ENCODE measurements at regions not wholly inside any gene's neighbourhood (a gene's known extent, or its start where the extent isn't known, plus 50 kb on each side); places are given as distances from the start of the nearest gene placed in this dataset.
A peak's percentile ranks its signal among the peaks of the same experiment; 100 is the strongest.

- no peaks in the 10 kb centered on the region for H3K9me3 ChIP-seq
- DNase-seq: no peak
- H3K4me3 ChIP-seq: no peak overlapping the region
- H3K36me3 ChIP-seq: no peaks in the 10 kb centered on the region
- H3K27ac ChIP-seq: no peak overlapping the region
- TF ChIP-seq, protein P1, sequence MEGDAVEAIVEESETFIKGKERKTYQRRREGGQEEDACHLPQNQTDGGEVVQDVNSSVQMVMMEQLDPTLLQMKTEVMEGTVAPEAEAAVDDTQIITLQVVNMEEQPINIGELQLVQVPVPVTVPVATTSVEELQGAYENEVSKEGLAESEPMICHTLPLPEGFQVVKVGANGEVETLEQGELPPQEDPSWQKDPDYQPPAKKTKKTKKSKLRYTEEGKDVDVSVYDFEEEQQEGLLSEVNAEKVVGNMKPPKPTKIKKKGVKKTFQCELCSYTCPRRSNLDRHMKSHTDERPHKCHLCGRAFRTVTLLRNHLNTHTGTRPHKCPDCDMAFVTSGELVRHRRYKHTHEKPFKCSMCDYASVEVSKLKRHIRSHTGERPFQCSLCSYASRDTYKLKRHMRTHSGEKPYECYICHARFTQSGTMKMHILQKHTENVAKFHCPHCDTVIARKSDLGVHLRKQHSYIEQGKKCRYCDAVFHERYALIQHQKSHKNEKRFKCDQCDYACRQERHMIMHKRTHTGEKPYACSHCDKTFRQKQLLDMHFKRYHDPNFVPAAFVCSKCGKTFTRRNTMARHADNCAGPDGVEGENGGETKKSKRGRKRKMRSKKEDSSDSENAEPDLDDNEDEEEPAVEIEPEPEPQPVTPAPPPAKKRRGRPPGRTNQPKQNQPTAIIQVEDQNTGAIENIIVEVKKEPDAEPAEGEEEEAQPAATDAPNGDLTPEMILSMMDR (IDR thresholded peaks at IDR 0.05): no peak
- no peak for TF ChIP-seq POLR2A (IDR thresholded peaks at IDR 0.05)
- no peaks in the 10 kb centered on the region for H3K27me3 ChIP-seq
- H3K4me1 ChIP-seq: no peaks in the 10 kb centered on the region
Measured at GRCh38 chr11:26801601-26802000, 79.7 kb upstream of the SLC5A12 start.

- Histone ChIP-seq H3K9me3 (no peaks in the 10 kb centered on the region), H3K4me3 (no peak overlapping the region), H3K27me3 (no peaks in the 10 kb centered on the region), H3K36me3 (no peaks in the 10 kb centered on the region), H3K4me1 (no peaks in the 10 kb centered on the region), H3K27ac (no peak overlapping the region)
- TF ChIP-seq POLR2A (IDR thresholded peaks at IDR 0.05): no peak
- TF ChIP-seq, protein P1 (IDR thresholded peaks at IDR 0.05): no peak
- DNase-seq: no peak
Measured at GRCh38 chr11:26805001-26805400, 83.1 kb upstream of the SLC5A12 start.

DNA sequence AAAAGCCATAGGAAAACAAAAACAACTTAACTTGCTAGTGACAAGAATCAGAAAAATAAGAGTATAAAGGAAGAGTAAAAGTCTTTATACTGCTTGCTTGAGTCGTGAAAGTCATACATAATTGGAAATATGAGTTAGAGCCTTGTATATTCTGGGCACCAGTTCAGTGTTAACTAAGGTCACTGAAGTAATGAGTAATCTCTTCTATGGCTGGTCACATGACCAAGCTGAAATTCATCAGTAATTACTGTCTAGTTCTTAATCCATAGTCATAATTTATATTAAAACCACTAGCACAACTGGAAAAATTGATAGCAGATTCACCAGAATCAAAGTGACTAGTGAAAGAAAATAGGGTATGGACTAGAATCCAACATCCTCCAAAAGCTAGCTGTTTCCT lies 84.4 kb upstream of the SLC5A12 start:
- Histone ChIP-seq H3K4me1 (no peaks in the 10 kb centered on the region), H3K27ac (no peak overlapping the region)
- DNase-seq: no peak

GRCh38 chr11:26820739-26821138 lies 98.9 kb upstream of the SLC5A12 start:
- Histone ChIP-seq H3K9me3 (peaks cover 0 to 14% (median 5%) of the 10 kb centered on the region in 4 donors), H3K27ac (no peak overlapping the region), H3K36me3 (no peaks in the 10 kb centered on the region), H3K4me1 (no peaks in the 10 kb centered on the region), H3K27me3 (no peaks in the 10 kb centered on the region), H3K4me3 (no peak overlapping the region)
- no peak for DNase-seq
- TF ChIP-seq, protein P1 (IDR thresholded peaks at IDR 0.05): no peak
- no peak for TF ChIP-seq POLR2A (IDR thresholded peaks at IDR 0.05)

More for the DNA sequence above, 84.4 kb upstream of the SLC5A12 start:
- no peaks in the 10 kb centered on the region for H3K36me3 ChIP-seq
- H3K4me3 ChIP-seq: no peak overlapping the region
- no peaks in the 10 kb centered on the region for H3K9me3 ChIP-seq
- H3K27me3 ChIP-seq: no peaks in the 10 kb centered on the region
- no peak for TF ChIP-seq POLR2A (IDR thresholded peaks at IDR 0.05)
- TF ChIP-seq, protein P1 (IDR thresholded peaks at IDR 0.05): no peak

- no peak for TF ChIP-seq POLR2A (IDR thresholded peaks at IDR 0.05)
- TF ChIP-seq, protein P1 (IDR thresholded peaks at IDR 0.05): no peak
- H3K27ac ChIP-seq: no peak overlapping the region
- H3K9me3 ChIP-seq: peaks cover 0 to 14% (median 5%) of the 10 kb centered on the region in 4 donors
- H3K27me3 ChIP-seq: no peaks in the 10 kb centered on the region
- no peaks in the 10 kb centered on the region for H3K4me1 ChIP-seq
- no peak for DNase-seq
- H3K36me3 ChIP-seq: no peaks in the 10 kb centered on the region
- H3K4me3 ChIP-seq: no peak overlapping the region
Measured at GRCh38 chr11:26823963-26824362, 102.1 kb upstream of the SLC5A12 start.

GRCh38 chr11:26827567-26828081 lies 105.8 kb upstream of the SLC5A12 start:
- Histone ChIP-seq H3K4me1 (no peaks in the 10 kb centered on the region), H3K9me3 (peaks cover 0 to 14% (median 5%) of the 10 kb centered on the region in 4 donors), H3K27ac (peak overlapping the region in 1 of 4 donors; percentile 27), H3K4me3 (no peak overlapping the region), H3K27me3 (no peaks in the 10 kb centered on the region), H3K36me3 (no peaks in the 10 kb centered on the region)
- no peak for DNase-seq
- TF ChIP-seq, protein P1 (IDR thresholded peaks at IDR 0.05): no peak
- TF ChIP-seq POLR2A (IDR thresholded peaks at IDR 0.05): no peak

All from Peyer's patch (tissue), 4 donors.